H9 (cell line): ENCODE measurements at regions not wholly inside any gene's neighbourhood (a gene's known extent, or its start where the extent isn't known, plus 50 kb on each side); places are given as distances from the start of the nearest gene placed in this dataset.
A peak's percentile ranks its signal among the peaks of the same experiment; 100 is the strongest.

Experiments used
- DNase-seq: peaks from one replicate; pipeline ENCODE4 v3.0.0-alpha.2; 2017
- H2AFZ ChIP-seq: one replicate; pipeline ENCODE4 v1.6.1; 2013; ENCODE audit warnings: mild to moderate bottlenecking, low read length, control low read depth, moderate library complexity
- H2AK5ac ChIP-seq: 2 replicates; pipeline ENCODE4 v1.6.1; 2013; ENCODE audit warnings: low read length, control low read depth, mixed read lengths; ENCODE audit not compliant: insufficient read length
- H2BK120ac ChIP-seq: one replicate; pipeline ENCODE4 v1.6.1; 2013; ENCODE audit warnings: low read depth, mild to moderate bottlenecking, low read length, control low read depth, inconsistent platforms; ENCODE audit not compliant: poor library complexity, severe bottlenecking
- H2BK12ac ChIP-seq: 2 replicates; pipeline ENCODE4 v1.6.1; 2013; ENCODE audit warnings: low read length, control low read depth, mixed read lengths, low read depth; ENCODE audit not compliant: insufficient read length
- H2BK15ac ChIP-seq: 2 replicates; pipeline ENCODE4 v1.6.1; 2013; ENCODE audit warnings: low read depth, low read length, control low read depth
- H2BK20ac ChIP-seq: one replicate; pipeline ENCODE4 v1.6.1; 2013; ENCODE audit warnings: low read depth, mild to moderate bottlenecking, low read length, control low read depth, inconsistent platforms; ENCODE audit not compliant: poor library complexity, severe bottlenecking
- H2BK5ac ChIP-seq: 2 replicates; pipeline ENCODE4 v1.6.1; 2013; ENCODE audit warnings: low read length, control low read depth, mixed read lengths; ENCODE audit not compliant: insufficient read length
- H3K14ac ChIP-seq: 2 replicates; pipeline ENCODE4 v1.6.1; 2013; ENCODE audit warnings: low read length, control low read depth; ENCODE audit not compliant: insufficient read depth
- H3K18ac ChIP-seq: 2 replicates; pipeline ENCODE4 v1.6.1; 2013; ENCODE audit warnings: low read depth, mild to moderate bottlenecking, mixed read lengths, low read length, control low read depth; ENCODE audit not compliant: insufficient read length
- H3K23ac ChIP-seq: 2 replicates; pipeline ENCODE4 v1.6.1; 2013; ENCODE audit warnings: low read length, control low read depth, mixed read lengths, low read depth; ENCODE audit not compliant: insufficient read length
- H3K23me2 ChIP-seq: 2 replicates; pipeline ENCODE4 v1.6.1; 2013; ENCODE audit warnings: low read depth, mild to moderate bottlenecking, mixed read lengths, low read length, control low read depth; ENCODE audit not compliant: insufficient read length, poor library complexity, severe bottlenecking
- H3K27ac ChIP-seq: 2 replicates; pipeline ENCODE4 v1.5.1; 2013; ENCODE audit warnings: low read length, control low read depth, mixed read lengths, low read depth; ENCODE audit not compliant: insufficient read length
- H3K27me3 ChIP-seq: 2 replicates; pipeline ENCODE4 v1.6.1; 2013; ENCODE audit warnings: low read length, control low read depth, inconsistent platforms; ENCODE audit not compliant: insufficient read depth
- H3K4ac ChIP-seq: 2 replicates; pipeline ENCODE4 v1.6.1; 2013; ENCODE audit warnings: low read depth, mild to moderate bottlenecking, control low read depth, inconsistent platforms, low read length, moderate library complexity
- H3K4me1 ChIP-seq: 2 replicates; pipeline ENCODE4 v1.6.1; 2013; ENCODE audit warnings: low read length, control low read depth, inconsistent platforms; ENCODE audit not compliant: insufficient read depth
- H3K4me2 ChIP-seq: 2 replicates; pipeline ENCODE4 v1.6.1; 2013; ENCODE audit warnings: low read length, control low read depth, mixed read lengths; ENCODE audit not compliant: insufficient read length, insufficient read depth
- H3K56ac ChIP-seq: 2 replicates; pipeline ENCODE4 v1.6.1; 2013; ENCODE audit warnings: low read depth, mild to moderate bottlenecking, mixed read lengths, low read length, control low read depth; ENCODE audit not compliant: insufficient read length
- H3K79me1 ChIP-seq: 2 replicates; pipeline ENCODE4 v1.6.1; 2013; ENCODE audit warnings: low read depth, mild to moderate bottlenecking, moderate library complexity, low read length, control low read depth, inconsistent platforms; ENCODE audit not compliant: insufficient read depth, poor library complexity, severe bottlenecking
- H3K79me2 ChIP-seq: 2 replicates; pipeline ENCODE4 v1.6.1; 2013; ENCODE audit warnings: low read length, control low read depth, inconsistent platforms; ENCODE audit not compliant: insufficient read depth
- H3K9ac ChIP-seq: 2 replicates; pipeline ENCODE4 v1.6.1; 2013; ENCODE audit warnings: low read length, control low read depth, mixed read lengths; ENCODE audit not compliant: insufficient read length; ENCODE audit errors: extremely low read depth
- H3K9me3 ChIP-seq: one replicate; pipeline ENCODE4 v1.6.1; 2013; ENCODE audit warnings: low read depth, low read length, inconsistent platforms; ENCODE audit not compliant: control insufficient read depth
- H3T11ph ChIP-seq: one replicate; pipeline ENCODE4 v1.6.1; 2013; ENCODE audit warnings: mild to moderate bottlenecking, low read length, control low read depth, inconsistent platforms
- H4K20me1 ChIP-seq: one replicate; pipeline ENCODE4 v1.6.1; 2013; ENCODE audit not compliant: control insufficient read depth, insufficient read length, insufficient read depth
- H4K5ac ChIP-seq: 2 replicates; pipeline ENCODE4 v1.6.1; 2013; ENCODE audit warnings: low read depth, mild to moderate bottlenecking, mixed read lengths, low read length, control low read depth; ENCODE audit not compliant: insufficient read length
- H4K8ac ChIP-seq: replicated peaks from 2 replicates; pipeline ENCODE4 v1.6.1; 2013; ENCODE audit warnings: low read length, control low read depth, mixed read lengths, low read depth; ENCODE audit not compliant: insufficient read length
- H4K91ac ChIP-seq: 2 replicates; pipeline ENCODE4 v1.6.1; 2013; ENCODE audit warnings: low read depth, mild to moderate bottlenecking, moderate library complexity, mixed read lengths, low read length, control low read depth; ENCODE audit not compliant: insufficient read length
- H3K27ac Mint-ChIP-seq, 3 experiments: 2 replicates in 2 of 3; 3 replicates in 1 of 3; pipeline ENCODE4 v1.8.0; 2020 to 2021; ENCODE audit warnings: mixed read lengths in 3 of 3, mild to moderate bottlenecking in 1 of 3, moderate library complexity in 1 of 3
- H3K27me3 Mint-ChIP-seq: 2 replicates; pipeline ENCODE4 v1.8.0; 2021; ENCODE audit warnings: low read depth, mild to moderate bottlenecking, moderate library complexity, mixed read lengths
- H3K36me3 Mint-ChIP-seq, 3 experiments: 2 replicates in 2 of 3; 3 replicates in 1 of 3; pipeline ENCODE4 v1.8.0; 2020 to 2021; ENCODE audit warnings: low read depth in 3 of 3, mixed read lengths in 3 of 3; ENCODE audit not compliant: insufficient read depth in 1 of 3
- H3K4me1 Mint-ChIP-seq, 2 experiments: 2 replicates each; pipeline ENCODE4 v1.8.0; 2020; ENCODE audit warnings: mixed read lengths in 2 of 2
- H3K4me3 Mint-ChIP-seq, 2 experiments: 2 replicates in 1 of 2; 3 replicates in 1 of 2; pipeline ENCODE4 v1.8.0; 2020 to 2021; ENCODE audit warnings: mild to moderate bottlenecking in 2 of 2, mixed read lengths in 2 of 2, moderate library complexity in 1 of 2
- H3K9me3 Mint-ChIP-seq, 2 experiments: 2 replicates in 1 of 2; 3 replicates in 1 of 2; pipeline ENCODE4 v1.8.0; 2020; ENCODE audit warnings: mild to moderate bottlenecking in 2 of 2, mixed read lengths in 2 of 2, moderate library complexity in 1 of 2
- WGBS: extraction: QIAGEN DNeasy Blood & Tissue Kit; methylation state at CpG from one replicate; pipeline ENCODE4 v1.1.7; 2013; ENCODE audit warnings: missing lambda C conversion rate, low lambda C conversion rate, mixed read lengths; ENCODE audit not compliant: insufficient read length; ENCODE audit errors: extremely low coverage; 5-methylcytosine and 5-hydroxymethylcytosine counted together
- TF ChIP-seq, protein P1 (sequence below): fragments of 200-600 bp; sonication (generic); conservative IDR thresholded peaks from 3 replicates; pipeline ENCODE4 v1.8.0; 2021; ENCODE audit warnings: antibody characterized with exemption, mild to moderate bottlenecking

GRCh38 chr9:135283671-135284070 is 195.9 kb upstream of the PPP1R26 start:
- H3K4ac ChIP-seq, result no peak overlapping the region
- Mint-ChIP-seq H3K27ac (peak overlapping the region in 1 of 3 experiments; percentile 9; a peak in 2 of 7 replicates), H3K36me3 (peaks cover 0 to 7% (median 2%) of the 10 kb centered on the region in 3 experiments; a peak in 3 of 7 replicates), H3K9me3 (peaks cover 6 to 14% of the 10 kb centered on the region in 2 experiments; a peak in 3 of 5 replicates), H3K27me3 (peaks cover 5% of the 10 kb centered on the region), H3K4me3 (no peak overlapping the region), H3K4me1 (peaks cover 5 to 14% of the 10 kb centered on the region in 2 experiments)
- DNase-seq, result no peak
- no CpG with 5 or more reads among the region's 15 CpGs for WGBS
- H3K4me2 ChIP-seq, result no peak overlapping the region
- H3K14ac ChIP-seq, result no peak overlapping the region
- no peak overlapping the region for H2BK5ac ChIP-seq
- no peaks in the 10 kb centered on the region for H3K27me3 ChIP-seq
- no peak overlapping the region for H3K56ac ChIP-seq
- no peak overlapping the region for H3K9ac ChIP-seq
- no peak overlapping the region for H2BK120ac ChIP-seq
- H4K8ac ChIP-seq, result no peak overlapping the region
- H2AK5ac ChIP-seq, result no peak overlapping the region
- no peak overlapping the region for H3K27ac ChIP-seq
- no peak overlapping the region for H3T11ph ChIP-seq
- H3K23ac ChIP-seq, result no peak overlapping the region
- TF ChIP-seq, protein P1, sequence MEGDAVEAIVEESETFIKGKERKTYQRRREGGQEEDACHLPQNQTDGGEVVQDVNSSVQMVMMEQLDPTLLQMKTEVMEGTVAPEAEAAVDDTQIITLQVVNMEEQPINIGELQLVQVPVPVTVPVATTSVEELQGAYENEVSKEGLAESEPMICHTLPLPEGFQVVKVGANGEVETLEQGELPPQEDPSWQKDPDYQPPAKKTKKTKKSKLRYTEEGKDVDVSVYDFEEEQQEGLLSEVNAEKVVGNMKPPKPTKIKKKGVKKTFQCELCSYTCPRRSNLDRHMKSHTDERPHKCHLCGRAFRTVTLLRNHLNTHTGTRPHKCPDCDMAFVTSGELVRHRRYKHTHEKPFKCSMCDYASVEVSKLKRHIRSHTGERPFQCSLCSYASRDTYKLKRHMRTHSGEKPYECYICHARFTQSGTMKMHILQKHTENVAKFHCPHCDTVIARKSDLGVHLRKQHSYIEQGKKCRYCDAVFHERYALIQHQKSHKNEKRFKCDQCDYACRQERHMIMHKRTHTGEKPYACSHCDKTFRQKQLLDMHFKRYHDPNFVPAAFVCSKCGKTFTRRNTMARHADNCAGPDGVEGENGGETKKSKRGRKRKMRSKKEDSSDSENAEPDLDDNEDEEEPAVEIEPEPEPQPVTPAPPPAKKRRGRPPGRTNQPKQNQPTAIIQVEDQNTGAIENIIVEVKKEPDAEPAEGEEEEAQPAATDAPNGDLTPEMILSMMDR, result no peak
- H3K9me3 ChIP-seq, result no peaks in the 10 kb centered on the region
- no peak overlapping the region for H3K18ac ChIP-seq
- H3K23me2 ChIP-seq, result no peaks in the 10 kb centered on the region
- no peaks in the 10 kb centered on the region for H3K79me1 ChIP-seq
- H2AFZ ChIP-seq, result no peak overlapping the region
- no peak overlapping the region for H4K91ac ChIP-seq
- H3K79me2 ChIP-seq, result no peaks in the 10 kb centered on the region
- no peak overlapping the region for H2BK20ac ChIP-seq
- H3K4me1 ChIP-seq, result no peaks in the 10 kb centered on the region
- no peaks in the 10 kb centered on the region for H4K20me1 ChIP-seq
- H4K5ac ChIP-seq, result no peak overlapping the region
- H2BK15ac ChIP-seq, result no peak overlapping the region
- H2BK12ac ChIP-seq, result no peak overlapping the region
